Mesenchymal stem cell (in vitro differentiated cells and primary cell): ENCODE measurements at regions not wholly inside any gene's neighbourhood (a gene's known extent, or its start where the extent isn't known, plus 50 kb on each side); places are given as distances from the start of the nearest gene placed in this dataset.
A peak's percentile ranks its signal among the peaks of the same experiment; 100 is the strongest.

ENCODE experiments used
- DNase-seq: peaks from one replicate; pipeline ENCODE4 v3.0.0-alpha.2; 2013
- H2AFZ ChIP-seq: one replicate; pipeline ENCODE4 v1.6.1; 2013; ENCODE audit warnings: low read depth, mild to moderate bottlenecking, control low read depth, inconsistent platforms, low read length, moderate library complexity
- H2AK5ac ChIP-seq: 2 replicates; pipeline ENCODE4 v1.6.1; 2013; ENCODE audit warnings: low read length, moderate library complexity, mild to moderate bottlenecking, inconsistent platforms; ENCODE audit not compliant: severe bottlenecking
- H2BK120ac ChIP-seq: one replicate; pipeline ENCODE4 v1.6.1; 2013; ENCODE audit warnings: low read depth, mild to moderate bottlenecking, inconsistent platforms, low read length, moderate library complexity
- H2BK12ac ChIP-seq, 2 experiments: one replicate each; pipeline ENCODE4 v1.6.1; 2013; ENCODE audit warnings: inconsistent platforms in 2 of 2, low read length in 2 of 2, mild to moderate bottlenecking in 2 of 2, moderate library complexity in 2 of 2, control low read depth in 1 of 2
- H2BK15ac ChIP-seq: one replicate; pipeline ENCODE4 v1.6.1; 2013; ENCODE audit warnings: mild to moderate bottlenecking, low read depth, inconsistent platforms; ENCODE audit not compliant: poor library complexity, severe bottlenecking
- H2BK5ac ChIP-seq: 2 replicates; pipeline ENCODE4 v1.6.1; 2013; ENCODE audit warnings: low read depth, mild to moderate bottlenecking, low read length, control low read depth, inconsistent platforms; ENCODE audit not compliant: poor library complexity, severe bottlenecking
- H3K14ac ChIP-seq, 2 experiments: one replicate each; pipeline ENCODE4 v1.6.1; 2013; ENCODE audit warnings: inconsistent platforms in 2 of 2, low read length in 2 of 2, control low read depth in 1 of 2, mild to moderate bottlenecking in 1 of 2, moderate library complexity in 1 of 2
- H3K18ac ChIP-seq, 2 experiments: one replicate each; pipeline ENCODE4 v1.6.1; 2013; ENCODE audit warnings: inconsistent platforms in 2 of 2, low read length in 2 of 2, control low read depth in 1 of 2, low read depth in 1 of 2, mild to moderate bottlenecking in 1 of 2
- H3K23ac ChIP-seq, 2 experiments: one replicate each; pipeline ENCODE4 v1.6.1; 2013; ENCODE audit warnings: inconsistent platforms in 2 of 2, low read length in 2 of 2, mild to moderate bottlenecking in 2 of 2, moderate library complexity in 2 of 2, control low read depth in 1 of 2
- H3K27ac ChIP-seq: 2 replicates; pipeline ENCODE4 v1.5.1; 2013; ENCODE audit warnings: mild to moderate bottlenecking, moderate library complexity, low read length, control low read depth, inconsistent platforms; ENCODE audit not compliant: poor library complexity, severe bottlenecking
- H3K27me3 ChIP-seq, 2 experiments: 2 replicates each; pipeline versions ENCODE4 v1.6.1 to v1.7.0; 2013; ENCODE audit warnings: low read length in 2 of 2, mild to moderate bottlenecking in 2 of 2, moderate library complexity in 2 of 2, control low read depth in 1 of 2, inconsistent platforms in 1 of 2; ENCODE audit not compliant: control insufficient read depth in 1 of 2, insufficient read depth in 1 of 2
- H3K36me3 ChIP-seq, 2 experiments: 2 replicates each; pipeline versions ENCODE4 v1.6.1 to v1.7.0; 2013; ENCODE audit warnings: low read length in 2 of 2, control low read depth in 1 of 2, inconsistent platforms in 1 of 2, low read depth in 1 of 2, mild to moderate bottlenecking in 1 of 2; ENCODE audit not compliant: insufficient read depth in 2 of 2, control insufficient read depth in 1 of 2
- H3K4ac ChIP-seq, 2 experiments: one replicate each; pipeline ENCODE4 v1.6.1; 2013; ENCODE audit warnings: inconsistent platforms in 2 of 2, low read length in 2 of 2, mild to moderate bottlenecking in 2 of 2, moderate library complexity in 2 of 2, control low read depth in 1 of 2, low read depth in 1 of 2
- H3K4me1 ChIP-seq: 2 replicates; pipeline ENCODE4 v1.6.1; 2013; ENCODE audit warnings: low read depth, low read length, control low read depth; ENCODE audit not compliant: control insufficient read depth, insufficient read depth
- H3K4me2 ChIP-seq: 2 replicates; pipeline ENCODE4 v1.6.1; 2013; ENCODE audit warnings: low read length, mild to moderate bottlenecking, inconsistent platforms; ENCODE audit not compliant: poor library complexity, severe bottlenecking
- H3K4me3 ChIP-seq, 2 experiments: 2 replicates each; pipeline versions ENCODE4 v1.5.1 to v1.7.0; 2013; ENCODE audit warnings: low read length in 2 of 2, mild to moderate bottlenecking in 2 of 2, control low read depth in 1 of 2, low read depth in 1 of 2; ENCODE audit not compliant: insufficient read depth in 1 of 2
- H3K79me1 ChIP-seq: replicated peaks from 2 replicates; pipeline ENCODE4 v1.6.1; 2013; ENCODE audit warnings: mild to moderate bottlenecking, control low read depth, low read length, inconsistent platforms; ENCODE audit not compliant: poor library complexity, severe bottlenecking
- H3K9ac ChIP-seq: 2 replicates; pipeline ENCODE4 v1.7.0; 2013; ENCODE audit warnings: mild to moderate bottlenecking, low read length, moderate library complexity
- H3K9me3 ChIP-seq: 2 replicates; pipeline ENCODE4 v1.7.0; 2013; ENCODE audit warnings: mild to moderate bottlenecking, low read length; ENCODE audit not compliant: control insufficient read depth
- H4K8ac ChIP-seq: one replicate; pipeline ENCODE4 v1.6.1; 2013; ENCODE audit warnings: inconsistent platforms, mild to moderate bottlenecking, low read length, moderate library complexity
- H4K91ac ChIP-seq: one replicate; pipeline ENCODE4 v1.6.1; 2013; ENCODE audit warnings: mild to moderate bottlenecking, low read length, inconsistent platforms
- WGBS: methylation state at CpG from one replicate; pipeline ENCODE4 v1.1.7; 2013; ENCODE audit warnings: mixed read lengths; 5-methylcytosine and 5-hydroxymethylcytosine counted together

DNA sequence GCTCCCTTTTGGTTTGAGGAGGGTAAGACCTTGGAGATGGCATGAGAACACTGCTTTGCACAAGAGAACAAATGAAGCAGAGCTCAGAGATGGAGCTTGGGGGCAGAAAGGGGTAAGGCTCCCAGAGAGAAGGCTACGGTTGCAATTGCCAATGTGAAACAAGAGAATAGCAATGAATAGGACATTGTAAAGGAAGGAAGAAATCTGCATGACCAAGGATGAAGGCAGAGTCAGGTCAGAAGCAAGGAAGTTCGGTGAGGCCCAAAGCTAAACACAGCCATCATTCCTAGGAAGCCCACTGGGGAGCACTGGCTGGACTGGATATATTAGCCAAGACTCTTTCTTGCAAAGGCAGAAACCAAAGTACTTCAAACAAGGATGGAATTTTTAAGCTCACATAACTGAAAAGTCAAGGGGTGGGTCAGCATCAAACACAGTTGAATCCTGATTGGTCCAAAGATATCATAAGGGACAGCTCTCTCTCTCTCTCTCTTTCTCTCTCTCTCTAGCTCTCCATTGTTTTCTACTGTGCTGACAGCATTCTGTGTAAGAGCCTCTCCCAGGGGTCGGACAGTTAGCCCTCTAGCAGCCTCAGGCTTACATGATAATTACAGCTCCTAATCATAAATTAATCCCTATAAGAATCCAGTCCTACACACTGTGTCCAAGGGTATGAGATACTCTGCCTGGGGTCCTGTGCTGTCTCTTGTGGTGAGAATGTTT is 484.3 kb downstream of the SOX6 start:
- Histone ChIP-seq H2BK12ac (no peak overlapping the region), H3K4me1 (no peaks in the 10 kb centered on the region), H3K9ac (no peak overlapping the region), H3K36me3 (no peaks in the 10 kb centered on the region), H2AK5ac (no peak overlapping the region), H4K91ac (no peak overlapping the region), H3K18ac (no peak overlapping the region), H3K79me1 (no peaks in the 10 kb centered on the region), H2BK5ac (no peak overlapping the region), H3K4me2 (no peak overlapping the region), H4K8ac (no peak overlapping the region), H3K4ac (no peak overlapping the region), H2BK15ac (no peak overlapping the region), H3K23ac (no peak overlapping the region), H2BK120ac (no peak overlapping the region), H3K27me3 (peaks cover 0 to 29% of the 10 kb centered on the region in 2 experiments), H2AFZ (no peak overlapping the region), H3K27ac (no peak overlapping the region), H3K14ac (no peak overlapping the region), H3K4me3 (no peak overlapping the region), H3K9me3 (peaks cover 4% of the 10 kb centered on the region)
- DNase-seq: no peak
- WGBS: 80% methylated on average over 3 of the region's 3 CpGs

DNA sequence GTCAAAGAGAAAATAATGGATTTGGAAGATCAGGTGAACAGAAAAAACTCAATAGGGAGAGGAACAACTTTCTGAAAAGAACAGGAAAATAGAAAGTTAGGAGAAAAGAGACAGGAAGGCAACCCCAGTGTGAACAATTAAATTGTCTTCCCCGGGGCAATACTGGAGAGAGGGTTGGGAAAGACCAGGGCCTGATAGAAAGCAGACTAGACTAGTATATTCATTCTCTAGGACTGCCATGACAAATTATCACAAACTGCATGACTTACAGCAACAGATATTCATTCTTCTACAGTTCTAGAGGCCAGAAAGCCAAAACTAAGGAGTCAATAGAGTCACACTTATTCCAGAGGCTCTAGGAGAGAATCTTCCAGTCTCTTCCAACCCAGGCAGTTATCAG is 482.8 kb downstream of the SOX6 start:
- H3K4me2 ChIP-seq: no peak overlapping the region

DNA sequence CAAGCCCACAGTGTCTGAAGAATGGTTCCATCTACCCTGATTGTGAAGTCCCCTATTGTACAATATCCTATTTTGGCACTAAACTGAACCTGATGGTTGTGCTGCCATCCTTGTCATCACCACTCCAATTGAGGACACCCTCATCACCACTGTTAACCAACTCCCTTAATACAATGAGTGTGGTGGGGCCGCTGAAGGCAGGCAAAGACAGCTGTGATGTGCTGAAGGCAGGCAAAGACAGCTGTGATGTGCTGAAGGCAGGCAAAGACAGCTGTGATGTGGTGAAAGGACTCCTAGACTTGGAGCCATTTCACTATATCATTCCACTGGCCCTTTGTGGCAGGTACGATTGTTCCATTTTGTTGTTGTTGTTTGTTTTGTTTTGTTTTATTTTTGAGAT is 481.6 kb downstream of the SOX6 start:
- Histone ChIP-seq H3K4ac (no peak overlapping the region), H4K91ac (no peak overlapping the region), H3K14ac (no peak overlapping the region), H2BK120ac (no peak overlapping the region), H3K4me3 (no peak overlapping the region), H2BK5ac (no peak overlapping the region), H3K27ac (no peak overlapping the region), H3K23ac (no peak overlapping the region), H2AK5ac (no peak overlapping the region), H3K36me3 (no peaks in the 10 kb centered on the region), H2BK15ac (no peak overlapping the region), H3K18ac (peak overlapping the region in 1 of 2 experiments; percentile 43), H4K8ac (no peak overlapping the region), H3K9ac (no peak overlapping the region), H2AFZ (no peak overlapping the region), H3K9me3 (peaks cover 4% of the 10 kb centered on the region), H3K4me2 (no peak overlapping the region), H3K4me1 (no peaks in the 10 kb centered on the region), H2BK12ac (no peak overlapping the region), H3K79me1 (no peaks in the 10 kb centered on the region), H3K27me3 (peaks cover 0 to 25% of the 10 kb centered on the region in 2 experiments)
- no CpG with 5 or more reads among the region's 2 CpGs for WGBS
- DNase-seq: no peak

More for the DNA sequence above, 482.8 kb downstream of the SOX6 start:
- Histone ChIP-seq H2BK120ac (no peak overlapping the region), H2BK5ac (no peak overlapping the region), H3K79me1 (no peaks in the 10 kb centered on the region), H3K27ac (no peak overlapping the region), H4K91ac (no peak overlapping the region), H4K8ac (no peak overlapping the region), H3K14ac (no peak overlapping the region), H2BK15ac (no peak overlapping the region), H3K9me3 (peaks cover 4% of the 10 kb centered on the region), H2AK5ac (no peak overlapping the region), H3K4me1 (no peaks in the 10 kb centered on the region), H2BK12ac (no peak overlapping the region), H3K4ac (no peak overlapping the region), H2AFZ (no peak overlapping the region), H3K23ac (no peak overlapping the region), H3K36me3 (no peaks in the 10 kb centered on the region), H3K18ac (no peak overlapping the region), H3K27me3 (peaks cover 0 to 22% of the 10 kb centered on the region in 2 experiments), H3K4me3 (no peak overlapping the region), H3K9ac (no peak overlapping the region)
- WGBS: 0% methylated on average over 1 of the region's 1 CpG
- no peak for DNase-seq

DNA sequence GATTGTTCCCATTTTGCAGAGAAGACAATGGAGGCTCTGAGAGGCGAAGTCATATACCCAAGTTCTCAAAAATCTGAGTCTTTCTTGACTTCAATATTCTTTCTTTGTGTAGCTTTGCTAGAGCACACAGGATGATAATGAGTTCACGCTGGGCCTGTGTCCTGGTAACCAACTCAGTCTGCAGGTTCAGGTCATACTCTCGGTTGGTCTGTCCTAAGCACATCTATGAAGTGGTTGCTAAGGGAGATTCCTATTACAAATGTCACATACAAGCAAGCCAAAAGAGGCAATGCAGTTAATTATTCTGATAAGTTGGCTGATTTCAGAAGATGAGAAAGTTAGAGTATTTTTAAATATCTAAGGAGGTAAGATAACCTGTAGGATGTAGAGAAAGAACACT is 481.0 kb downstream of the SOX6 start:
- no peak overlapping the region for H4K91ac ChIP-seq
- no peak overlapping the region for H3K4me2 ChIP-seq
- no peak overlapping the region for H3K4me3 ChIP-seq
- peaks cover 4% of the 10 kb centered on the region for H3K9me3 ChIP-seq
- no peak overlapping the region for H3K4ac ChIP-seq
- no peak overlapping the region for H3K27ac ChIP-seq
- H3K27me3 ChIP-seq: peaks cover 0 to 25% of the 10 kb centered on the region in 2 experiments
- H2AK5ac ChIP-seq: no peak overlapping the region
- H3K4me1 ChIP-seq: no peaks in the 10 kb centered on the region
- H3K36me3 ChIP-seq: no peaks in the 10 kb centered on the region
- no peak overlapping the region for H2AFZ ChIP-seq
- no peak overlapping the region for H3K14ac ChIP-seq
- H3K18ac ChIP-seq: no peak overlapping the region
- no peaks in the 10 kb centered on the region for H3K79me1 ChIP-seq
- no peak overlapping the region for H2BK120ac ChIP-seq
- H3K9ac ChIP-seq: no peak overlapping the region
- no peak overlapping the region for H3K23ac ChIP-seq
- DNase-seq: no peak
- no peak overlapping the region for H2BK5ac ChIP-seq
- no peak overlapping the region for H2BK15ac ChIP-seq
- WGBS: 81% methylated on average over 2 of the region's 3 CpGs
- no peak overlapping the region for H4K8ac ChIP-seq
- peak overlapping the region in 1 of 2 experiments; percentile 39 for H2BK12ac ChIP-seq
